Breast epithelium (tissue), 4 donors: ENCODE measurements at regions not wholly inside any gene's neighbourhood (a gene's known extent, or its start where the extent isn't known, plus 50 kb on each side); places are given as distances from the start of the nearest gene placed in this dataset.

Experiments
- DNase-seq, 2 donors: peaks; one replicate each; pipeline ENCODE4 v3.0.0-alpha.2; 2019; ENCODE audit warnings: low spot score in 2 of 2
- H3K27ac ChIP-seq, 2 donors: fragments of 200-600 bp; sonication (generic) in 1 of 2; one replicate each; pipeline ENCODE4 v1.5.1; 2016 to 2019; ENCODE audit warnings: mild to moderate bottlenecking in 1 of 2
- H3K27me3 ChIP-seq, 2 donors: fragments of 200-600 bp; sonication (generic) in 1 of 2; one replicate each; pipeline versions ENCODE4 v1.5.1 to v1.6.0; 2017 to 2019; ENCODE audit warnings: control low read depth in 1 of 2, mild to moderate bottlenecking in 1 of 2
- H3K36me3 ChIP-seq: fragments of 200-600 bp; one replicate; pipeline ENCODE4 v1.5.1; 2019
- H3K4me1 ChIP-seq, 2 donors: fragments of 200-600 bp; sonication (generic); one replicate each; pipeline ENCODE4 v1.5.1; 2016 to 2019; ENCODE audit warnings: control low read depth in 1 of 2
- H3K4me3 ChIP-seq, 3 donors: fragments of 200-600 bp; sonication (generic); 1 replicate in 2 of 3; 2 replicates in 1 of 3; pipeline ENCODE4 v1.5.1; 2016 to 2019; ENCODE audit warnings: mild to moderate bottlenecking in 3 of 3, moderate library complexity in 2 of 3
- H3K9me3 ChIP-seq, 2 donors: fragments of 200-600 bp; sonication (generic) in 1 of 2; one replicate each; pipeline ENCODE4 v1.5.1; 2016 to 2019; ENCODE audit warnings: control low read depth in 1 of 2
- CTCF ChIP-seq, 3 donors: fragments of 450-650 bp; IDR thresholded peaks; one replicate each; pipeline ENCODE4 v1.5.1; 2016 to 2017; ENCODE audit warnings: antibody characterized with exemption in 3 of 3, mild to moderate bottlenecking in 3 of 3, moderate library complexity in 3 of 3
- POLR2A ChIP-seq: fragments of 450-650 bp; IDR thresholded peaks from one replicate; pipeline ENCODE4 v1.6.1; 2016; ENCODE audit warnings: antibody characterized with exemption, mild to moderate bottlenecking, moderate library complexity
- POLR2AphosphoS5 ChIP-seq, 3 donors: sonication (generic); formaldehyde crosslinking; IDR thresholded peaks; one replicate each; pipeline ENCODE4 v1.6.1; 2017; ENCODE audit warnings: antibody characterized with exemption in 3 of 3
- intact Hi-C: fragments of 100-400 bp; cut with DNase I; formaldehyde crosslinking; loops from one replicate; pipeline ENCODE4 v1.15.1; 2023; ENCODE audit warnings: low total_unique reads

DNA sequence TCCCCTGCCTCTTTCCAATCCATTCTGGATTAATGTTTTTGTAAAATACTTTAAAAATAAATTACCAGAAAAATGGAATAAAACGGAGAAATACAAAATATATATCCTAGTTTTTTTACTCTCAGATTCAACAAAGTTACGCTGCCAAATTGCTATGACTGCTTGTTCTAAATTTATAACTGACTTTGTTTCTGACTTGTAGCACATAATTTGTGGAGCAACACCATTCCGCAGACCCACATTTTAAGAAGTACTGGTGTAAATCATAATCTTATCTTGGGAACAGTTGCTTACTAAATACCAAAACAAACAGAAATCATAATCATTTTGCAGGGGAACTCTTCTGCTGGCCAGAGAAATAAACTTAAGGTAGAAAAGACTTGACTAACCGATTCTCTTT is 339.4 kb upstream of the CBLB start:
- H3K4me3 ChIP-seq, result no peak overlapping the region
- intact Hi-C loops, result no loop called here
- H3K27ac ChIP-seq, result no peak overlapping the region
- no peaks in the 10 kb centered on the region for H3K9me3 ChIP-seq
- DNase-seq, result no peak
- H3K27me3 ChIP-seq, result no peaks in the 10 kb centered on the region
- H3K36me3 ChIP-seq, result no peaks in the 10 kb centered on the region
- no peak for TF ChIP-seq CTCF (IDR thresholded peaks at IDR 0.05)
- TF ChIP-seq POLR2AphosphoS5 (IDR thresholded peaks at IDR 0.05), result no peak
- TF ChIP-seq POLR2A, result no peak
- H3K4me1 ChIP-seq, result no peaks in the 10 kb centered on the region

GRCh38 chr3:106208967-106209366 is 340.2 kb upstream of the CBLB start:
- no peak for DNase-seq
- H3K4me3 ChIP-seq, result no peak overlapping the region
- H3K9me3 ChIP-seq, result no peaks in the 10 kb centered on the region
- TF ChIP-seq CTCF (IDR thresholded peaks at IDR 0.05), result no peak
- TF ChIP-seq POLR2AphosphoS5 (IDR thresholded peaks at IDR 0.05), result no peak
- no peak for TF ChIP-seq POLR2A
- H3K4me1 ChIP-seq, result no peaks in the 10 kb centered on the region
- intact Hi-C loops, result no loop called here
- no peak overlapping the region for H3K27ac ChIP-seq
- H3K36me3 ChIP-seq, result no peaks in the 10 kb centered on the region
- H3K27me3 ChIP-seq, result no peaks in the 10 kb centered on the region

DNA sequence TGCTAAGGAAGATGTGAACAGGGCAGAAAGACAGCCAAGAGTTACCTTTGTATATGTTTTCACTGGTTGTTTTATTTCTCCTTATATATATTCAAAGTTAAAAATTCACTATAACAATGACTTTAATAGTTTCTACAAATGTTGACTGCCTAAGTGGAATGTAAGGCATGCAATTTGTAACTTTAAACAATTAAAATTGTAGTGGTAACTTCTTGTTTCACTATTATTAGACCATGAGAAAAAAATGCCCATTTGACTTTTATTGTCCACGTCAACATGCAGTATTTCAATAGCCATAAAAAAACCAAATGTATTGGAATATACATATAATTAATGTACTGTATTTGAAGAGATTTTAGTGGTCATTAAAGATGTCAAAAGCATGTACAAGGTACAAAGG is 340.7 kb upstream of the CBLB start:
- intact Hi-C loops, result no loop called here
- no peak for TF ChIP-seq POLR2A
- TF ChIP-seq CTCF (IDR thresholded peaks at IDR 0.05), result no peak
- no peak for TF ChIP-seq POLR2AphosphoS5 (IDR thresholded peaks at IDR 0.05)
- Histone ChIP-seq H3K27ac (no peak overlapping the region), H3K4me3 (no peak overlapping the region), H3K9me3 (no peaks in the 10 kb centered on the region), H3K36me3 (no peaks in the 10 kb centered on the region), H3K4me1 (no peaks in the 10 kb centered on the region), H3K27me3 (no peaks in the 10 kb centered on the region)
- DNase-seq, result no peak

DNA sequence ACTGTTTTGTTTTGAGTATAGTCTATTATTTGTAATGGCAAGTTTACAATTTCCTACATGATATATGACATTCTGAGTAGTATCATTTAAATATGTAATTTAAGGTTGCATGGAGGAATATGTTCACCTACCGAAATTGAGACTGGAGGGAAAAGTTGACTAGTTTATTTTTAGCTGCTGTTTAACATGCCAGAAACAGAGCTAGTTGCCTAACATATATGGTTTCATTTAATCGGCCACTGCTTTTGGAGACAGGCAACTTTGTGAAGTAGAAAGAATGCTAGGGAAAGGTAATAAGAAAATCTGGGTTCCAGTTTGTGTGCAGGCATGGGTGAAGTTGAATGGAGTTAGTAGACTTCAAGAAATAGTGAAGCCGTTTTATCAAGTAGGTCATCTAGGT is 342.1 kb upstream of the CBLB start:
- DNase-seq, result no peak
- no peak overlapping the region for H3K4me3 ChIP-seq
- H3K27ac ChIP-seq, result no peak overlapping the region
- no peaks in the 10 kb centered on the region for H3K36me3 ChIP-seq
- no peaks in the 10 kb centered on the region for H3K4me1 ChIP-seq
- intact Hi-C loops, result no loop called here
- no peaks in the 10 kb centered on the region for H3K27me3 ChIP-seq
- no peak for TF ChIP-seq POLR2A
- TF ChIP-seq CTCF (IDR thresholded peaks at IDR 0.05), result no peak
- no peak for TF ChIP-seq POLR2AphosphoS5 (IDR thresholded peaks at IDR 0.05)
- no peaks in the 10 kb centered on the region for H3K9me3 ChIP-seq

GRCh38 chr3:106212665-106213222 is 343.9 kb upstream of the CBLB start:
- Histone ChIP-seq H3K27me3 (no peaks in the 10 kb centered on the region), H3K36me3 (no peaks in the 10 kb centered on the region), H3K9me3 (no peaks in the 10 kb centered on the region), H3K4me1 (no peaks in the 10 kb centered on the region), H3K27ac (no peak overlapping the region), H3K4me3 (no peak overlapping the region)
- no peak for DNase-seq
- intact Hi-C loops, result no loop called here
- no peak for TF ChIP-seq CTCF (IDR thresholded peaks at IDR 0.05)
- TF ChIP-seq POLR2A, result no peak
- no peak for TF ChIP-seq POLR2AphosphoS5 (IDR thresholded peaks at IDR 0.05)
